Mesothelial cell of epicardium (in vitro differentiated cells): ENCODE measurements at regions not wholly inside any gene's neighbourhood (a gene's known extent, or its start where the extent isn't known, plus 50 kb on each side); places are given as distances from the start of the nearest gene placed in this dataset.

Experiments used
- DNase-seq, 2 experiments: peaks; one replicate each; pipeline ENCODE4 v3.0.0; 2021; ENCODE audit warnings: low spot score in 2 of 2; ENCODE audit not compliant: unreplicated experiment in 2 of 2
- H3K27ac Mint-ChIP-seq: 2 replicates; pipeline ENCODE4 v1.8.0; 2021; ENCODE audit warnings: mixed read lengths
- H3K27me3 Mint-ChIP-seq: 2 replicates; pipeline ENCODE4 v1.8.0; 2021; ENCODE audit warnings: low read depth, mixed read lengths
- H3K36me3 Mint-ChIP-seq: 2 replicates; pipeline ENCODE4 v1.8.0; 2021; ENCODE audit warnings: mixed read lengths
- H3K4me1 Mint-ChIP-seq: 2 replicates; pipeline ENCODE4 v1.8.0; 2021; ENCODE audit warnings: mixed read lengths
- H3K4me3 Mint-ChIP-seq: 2 replicates; pipeline ENCODE4 v1.8.0; 2021; ENCODE audit warnings: mild to moderate bottlenecking, moderate library complexity, mixed read lengths
- H3K9me3 Mint-ChIP-seq: 2 replicates; pipeline ENCODE4 v1.8.0; 2021; ENCODE audit warnings: mixed read lengths
- CTCF ChIP-seq: fragments of 200-600 bp; sonication (generic); IDR thresholded peaks from one replicate; pipeline ENCODE4 v1.5.0; 2021; ENCODE audit warnings: antibody characterized with exemption; ENCODE audit not compliant: unreplicated experiment

- peaks cover 16% of the 10 kb centered on the region for H3K27me3 Mint-ChIP-seq
- no peak for TF ChIP-seq CTCF
- H3K27ac Mint-ChIP-seq: no peak overlapping the region
- DNase-seq: no peak
- H3K4me3 Mint-ChIP-seq: no peak overlapping the region
- H3K4me1 Mint-ChIP-seq: peaks cover 16% of the 10 kb centered on the region
- H3K36me3 Mint-ChIP-seq: no peaks in the 10 kb centered on the region
- H3K9me3 Mint-ChIP-seq: no peaks in the 10 kb centered on the region
Measured at GRCh38 chr17:51347851-51348584, 87.7 kb downstream of the UTP18 start.

GRCh38 chr17:51351080-51351479 is 90.7 kb downstream of the UTP18 start:
- peaks cover 18% of the 10 kb centered on the region for H3K27me3 Mint-ChIP-seq
- no peaks in the 10 kb centered on the region for H3K36me3 Mint-ChIP-seq
- H3K9me3 Mint-ChIP-seq: no peaks in the 10 kb centered on the region
- no peak for TF ChIP-seq CTCF
- no peak for DNase-seq
- H3K4me1 Mint-ChIP-seq: peaks cover 20% of the 10 kb centered on the region
- H3K4me3 Mint-ChIP-seq: no peak overlapping the region
- no peak overlapping the region for H3K27ac Mint-ChIP-seq

- no peak for DNase-seq
- Mint-ChIP-seq H3K4me3 (no peak overlapping the region), H3K4me1 (peaks cover 16% of the 10 kb centered on the region), H3K27me3 (peaks cover 23% of the 10 kb centered on the region), H3K27ac (no peak overlapping the region), H3K36me3 (no peaks in the 10 kb centered on the region), H3K9me3 (no peaks in the 10 kb centered on the region)
- TF ChIP-seq CTCF: no peak
Measured at GRCh38 chr17:51351890-51352289, 91.5 kb downstream of the UTP18 start.

GRCh38 chr17:51352798-51353197 is 92.5 kb downstream of the UTP18 start:
- H3K4me1 Mint-ChIP-seq: peaks cover 8% of the 10 kb centered on the region
- peaks cover 23% of the 10 kb centered on the region for H3K27me3 Mint-ChIP-seq
- H3K27ac Mint-ChIP-seq: no peak overlapping the region
- no peak for DNase-seq
- no peaks in the 10 kb centered on the region for H3K9me3 Mint-ChIP-seq
- TF ChIP-seq CTCF: no peak
- no peaks in the 10 kb centered on the region for H3K36me3 Mint-ChIP-seq
- H3K4me3 Mint-ChIP-seq: no peak overlapping the region

GRCh38 chr17:51353296-51353695 is 93.0 kb downstream of the UTP18 start:
- no peak for TF ChIP-seq CTCF
- DNase-seq: no peak
- Mint-ChIP-seq H3K9me3 (peaks cover 3% of the 10 kb centered on the region), H3K27ac (no peak overlapping the region), H3K4me3 (no peak overlapping the region), H3K36me3 (no peaks in the 10 kb centered on the region), H3K4me1 (peaks cover 6% of the 10 kb centered on the region), H3K27me3 (peaks cover 23% of the 10 kb centered on the region)
